Mucosa of stomach (tissue), 1 donor: ENCODE measurements at regions not wholly inside any gene's neighbourhood (a gene's known extent, or its start where the extent isn't known, plus 50 kb on each side); places are given as distances from the start of the nearest gene placed in this dataset.

Experiments
- H3K27me3 ChIP-seq: one replicate; pipeline ENCODE4 v1.7.0; 2013; ENCODE audit warnings: mild to moderate bottlenecking, low read length; ENCODE audit not compliant: control insufficient read depth, insufficient read depth
- H3K36me3 ChIP-seq: one replicate; pipeline ENCODE4 v1.7.0; 2013; ENCODE audit warnings: low read length; ENCODE audit not compliant: control insufficient read depth, insufficient read depth
- H3K4me1 ChIP-seq: one replicate; pipeline ENCODE4 v1.7.0; 2013; ENCODE audit warnings: mild to moderate bottlenecking, low read length; ENCODE audit not compliant: control insufficient read depth, insufficient read depth
- H3K4me3 ChIP-seq: one replicate; pipeline ENCODE4 v1.7.0; 2013; ENCODE audit warnings: low read length
- H3K9ac ChIP-seq: one replicate; pipeline ENCODE4 v1.7.0; 2013; ENCODE audit warnings: mild to moderate bottlenecking, low read length, moderate library complexity
- H3K9me3 ChIP-seq: one replicate; pipeline ENCODE4 v1.7.0; 2013; ENCODE audit warnings: mild to moderate bottlenecking, low read length, moderate library complexity; ENCODE audit not compliant: control insufficient read depth
- donor health status: Pancreatic carcinoma.

- Histone ChIP-seq H3K27me3 (no peaks in the 10 kb centered on the region), H3K9ac (no peak overlapping the region), H3K9me3 (no peaks in the 10 kb centered on the region), H3K4me3 (no peak overlapping the region), H3K36me3 (no peaks in the 10 kb centered on the region), H3K4me1 (no peaks in the 10 kb centered on the region)
Measured at GRCh38 chr18:39784541-39784940, 2170.5 kb upstream of the PIK3C3 start.

GRCh38 chr18:39781565-39781964 is 2173.5 kb upstream of the PIK3C3 start:
- Histone ChIP-seq H3K4me3 (no peak overlapping the region), H3K4me1 (no peaks in the 10 kb centered on the region), H3K9ac (no peak overlapping the region), H3K9me3 (no peaks in the 10 kb centered on the region), H3K36me3 (no peaks in the 10 kb centered on the region), H3K27me3 (no peaks in the 10 kb centered on the region)

GRCh38 chr18:39780774-39781173 is 2174.3 kb upstream of the PIK3C3 start:
- H3K4me3 ChIP-seq: no peak overlapping the region
- no peaks in the 10 kb centered on the region for H3K4me1 ChIP-seq
- H3K36me3 ChIP-seq: no peaks in the 10 kb centered on the region
- H3K27me3 ChIP-seq: no peaks in the 10 kb centered on the region
- H3K9ac ChIP-seq: no peak overlapping the region
- no peaks in the 10 kb centered on the region for H3K9me3 ChIP-seq

- Histone ChIP-seq H3K4me3 (no peak overlapping the region), H3K36me3 (no peaks in the 10 kb centered on the region), H3K4me1 (no peaks in the 10 kb centered on the region), H3K9me3 (no peaks in the 10 kb centered on the region), H3K27me3 (no peaks in the 10 kb centered on the region), H3K9ac (no peak overlapping the region)
Measured at GRCh38 chr18:39779926-39780325, 2175.1 kb upstream of the PIK3C3 start.

GRCh38 chr18:39776766-39777165 is 2178.3 kb upstream of the PIK3C3 start:
- H3K9me3 ChIP-seq: no peaks in the 10 kb centered on the region
- H3K4me1 ChIP-seq: no peaks in the 10 kb centered on the region
- no peak overlapping the region for H3K4me3 ChIP-seq
- no peak overlapping the region for H3K9ac ChIP-seq
- no peaks in the 10 kb centered on the region for H3K27me3 ChIP-seq
- H3K36me3 ChIP-seq: no peaks in the 10 kb centered on the region

GRCh38 chr18:39774957-39775598 is 2180.0 kb upstream of the PIK3C3 start:
- Histone ChIP-seq H3K9ac (no peak overlapping the region), H3K4me1 (no peaks in the 10 kb centered on the region), H3K4me3 (no peak overlapping the region), H3K9me3 (no peaks in the 10 kb centered on the region), H3K27me3 (no peaks in the 10 kb centered on the region), H3K36me3 (no peaks in the 10 kb centered on the region)

- H3K4me3 ChIP-seq: no peak overlapping the region
- no peaks in the 10 kb centered on the region for H3K9me3 ChIP-seq
- H3K36me3 ChIP-seq: no peaks in the 10 kb centered on the region
- H3K9ac ChIP-seq: no peak overlapping the region
- H3K4me1 ChIP-seq: no peaks in the 10 kb centered on the region
- H3K27me3 ChIP-seq: no peaks in the 10 kb centered on the region
Measured at GRCh38 chr18:39773646-39774045, 2181.4 kb upstream of the PIK3C3 start.

GRCh38 chr18:39772155-39772919 is 2182.7 kb upstream of the PIK3C3 start:
- no peaks in the 10 kb centered on the region for H3K9me3 ChIP-seq
- H3K27me3 ChIP-seq: no peaks in the 10 kb centered on the region
- no peaks in the 10 kb centered on the region for H3K4me1 ChIP-seq
- H3K9ac ChIP-seq: no peak overlapping the region
- H3K36me3 ChIP-seq: no peaks in the 10 kb centered on the region
- H3K4me3 ChIP-seq: no peak overlapping the region

GRCh38 chr18:39770399-39770798 is 2184.6 kb upstream of the PIK3C3 start:
- Histone ChIP-seq H3K9ac (no peak overlapping the region), H3K4me1 (no peaks in the 10 kb centered on the region), H3K9me3 (no peaks in the 10 kb centered on the region), H3K27me3 (no peaks in the 10 kb centered on the region), H3K36me3 (no peaks in the 10 kb centered on the region), H3K4me3 (no peak overlapping the region)

GRCh38 chr18:39764873-39765272 is 2190.2 kb upstream of the PIK3C3 start:
- Histone ChIP-seq H3K4me1 (no peaks in the 10 kb centered on the region), H3K9ac (no peak overlapping the region), H3K4me3 (no peak overlapping the region), H3K9me3 (no peaks in the 10 kb centered on the region), H3K36me3 (no peaks in the 10 kb centered on the region), H3K27me3 (no peaks in the 10 kb centered on the region)

GRCh38 chr18:39761273-39761672 is 2193.8 kb upstream of the PIK3C3 start:
- Histone ChIP-seq H3K9ac (no peak overlapping the region), H3K4me1 (no peaks in the 10 kb centered on the region), H3K9me3 (no peaks in the 10 kb centered on the region), H3K36me3 (no peaks in the 10 kb centered on the region), H3K27me3 (no peaks in the 10 kb centered on the region), H3K4me3 (no peak overlapping the region)

- no peak overlapping the region for H3K9ac ChIP-seq
- no peaks in the 10 kb centered on the region for H3K36me3 ChIP-seq
- no peaks in the 10 kb centered on the region for H3K4me1 ChIP-seq
- H3K4me3 ChIP-seq: no peak overlapping the region
- no peaks in the 10 kb centered on the region for H3K9me3 ChIP-seq
- H3K27me3 ChIP-seq: no peaks in the 10 kb centered on the region
Measured at GRCh38 chr18:39759926-39760325, 2194.3 kb upstream of the CELF4 start.
